ENCODE measurements at regions not wholly inside any gene's neighbourhood (a gene's known extent, or its start where the extent isn't known, plus 50 kb on each side); places are given as distances from the start of the nearest gene placed in this dataset.

DNA sequence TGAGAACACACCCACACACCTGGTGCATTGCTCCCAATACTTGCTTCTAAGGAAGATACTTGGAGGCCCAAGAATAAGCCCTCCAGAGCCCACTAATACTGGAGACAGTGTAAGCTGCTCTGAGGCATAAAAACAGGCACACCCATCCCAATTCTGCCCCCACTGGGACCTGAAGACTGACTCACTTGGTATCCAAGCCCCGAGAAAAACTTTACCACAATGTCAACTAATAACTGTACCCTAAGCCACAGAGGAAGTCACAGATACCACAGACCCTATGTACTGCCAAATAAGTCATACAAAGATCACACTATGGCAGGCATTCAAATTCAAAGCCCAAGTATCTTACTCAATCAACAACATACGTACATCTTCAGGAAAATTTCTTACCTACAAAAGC is 398.2 kb upstream of the SPANXN1 start (continued):
- TF ChIP-seq, protein P1, sequence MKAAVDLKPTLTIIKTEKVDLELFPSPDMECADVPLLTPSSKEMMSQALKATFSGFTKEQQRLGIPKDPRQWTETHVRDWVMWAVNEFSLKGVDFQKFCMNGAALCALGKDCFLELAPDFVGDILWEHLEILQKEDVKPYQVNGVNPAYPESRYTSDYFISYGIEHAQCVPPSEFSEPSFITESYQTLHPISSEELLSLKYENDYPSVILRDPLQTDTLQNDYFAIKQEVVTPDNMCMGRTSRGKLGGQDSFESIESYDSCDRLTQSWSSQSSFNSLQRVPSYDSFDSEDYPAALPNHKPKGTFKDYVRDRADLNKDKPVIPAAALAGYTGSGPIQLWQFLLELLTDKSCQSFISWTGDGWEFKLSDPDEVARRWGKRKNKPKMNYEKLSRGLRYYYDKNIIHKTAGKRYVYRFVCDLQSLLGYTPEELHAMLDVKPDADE (IDR thresholded peaks at IDR 0.05): no peak
- TF ChIP-seq, protein P2, sequence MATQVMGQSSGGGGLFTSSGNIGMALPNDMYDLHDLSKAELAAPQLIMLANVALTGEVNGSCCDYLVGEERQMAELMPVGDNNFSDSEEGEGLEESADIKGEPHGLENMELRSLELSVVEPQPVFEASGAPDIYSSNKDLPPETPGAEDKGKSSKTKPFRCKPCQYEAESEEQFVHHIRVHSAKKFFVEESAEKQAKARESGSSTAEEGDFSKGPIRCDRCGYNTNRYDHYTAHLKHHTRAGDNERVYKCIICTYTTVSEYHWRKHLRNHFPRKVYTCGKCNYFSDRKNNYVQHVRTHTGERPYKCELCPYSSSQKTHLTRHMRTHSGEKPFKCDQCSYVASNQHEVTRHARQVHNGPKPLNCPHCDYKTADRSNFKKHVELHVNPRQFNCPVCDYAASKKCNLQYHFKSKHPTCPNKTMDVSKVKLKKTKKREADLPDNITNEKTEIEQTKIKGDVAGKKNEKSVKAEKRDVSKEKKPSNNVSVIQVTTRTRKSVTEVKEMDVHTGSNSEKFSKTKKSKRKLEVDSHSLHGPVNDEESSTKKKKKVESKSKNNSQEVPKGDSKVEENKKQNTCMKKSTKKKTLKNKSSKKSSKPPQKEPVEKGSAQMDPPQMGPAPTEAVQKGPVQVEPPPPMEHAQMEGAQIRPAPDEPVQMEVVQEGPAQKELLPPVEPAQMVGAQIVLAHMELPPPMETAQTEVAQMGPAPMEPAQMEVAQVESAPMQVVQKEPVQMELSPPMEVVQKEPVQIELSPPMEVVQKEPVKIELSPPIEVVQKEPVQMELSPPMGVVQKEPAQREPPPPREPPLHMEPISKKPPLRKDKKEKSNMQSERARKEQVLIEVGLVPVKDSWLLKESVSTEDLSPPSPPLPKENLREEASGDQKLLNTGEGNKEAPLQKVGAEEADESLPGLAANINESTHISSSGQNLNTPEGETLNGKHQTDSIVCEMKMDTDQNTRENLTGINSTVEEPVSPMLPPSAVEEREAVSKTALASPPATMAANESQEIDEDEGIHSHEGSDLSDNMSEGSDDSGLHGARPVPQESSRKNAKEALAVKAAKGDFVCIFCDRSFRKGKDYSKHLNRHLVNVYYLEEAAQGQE (IDR thresholded peaks at IDR 0.05; ENCODE audit: unreplicated experiment): no peak
- TF ChIP-seq EZH2 (IDR thresholded peaks at IDR 0.05; ENCODE audit: low read depth, unreplicated experiment): no peak

DNA sequence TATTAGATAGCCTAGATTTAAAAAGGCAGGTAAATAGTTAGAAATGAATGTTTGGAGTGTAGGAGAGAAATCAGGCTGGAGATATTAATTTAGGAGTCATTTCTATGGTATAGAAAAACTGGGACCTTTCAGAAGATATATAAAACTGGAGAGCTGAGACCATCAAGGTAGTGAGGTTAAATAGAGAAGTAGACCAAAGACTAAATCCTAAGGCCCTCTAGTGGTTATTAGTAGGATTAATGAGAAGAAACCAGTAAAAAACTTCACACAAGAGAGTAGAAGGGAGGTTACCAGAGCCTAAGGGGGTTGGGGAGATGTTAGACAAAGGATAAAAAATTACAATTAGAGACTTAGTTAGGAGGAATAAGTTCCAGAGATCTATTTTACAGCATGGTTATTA is 351.0 kb upstream of the SPANXN1 start:
- H3K27me3 Mint-ChIP-seq (ENCODE audit: insufficient read depth, low read depth, poor library complexity): peaks cover 2% of the 10 kb centered on the region
- no peaks in the 10 kb centered on the region for H3K4me1 Mint-ChIP-seq
- peaks cover 11% of the 10 kb centered on the region; the same call in 1 of the 3 replicates for H3K36me3 Mint-ChIP-seq (ENCODE audit: low read depth)
- no peak for DNase-seq (ENCODE audit: low spot score)
- H4K20me1 ChIP-seq (replicated peaks; ENCODE audit: insufficient read depth): no peaks in the 10 kb centered on the region
- no peaks in the 10 kb centered on the region for H3K36me3 ChIP-seq (ENCODE audit: insufficient read depth)
- H3K9me2 ChIP-seq (ENCODE audit: insufficient read depth): no peaks in the 10 kb centered on the region
- H3F3A ChIP-seq (replicated peaks; ENCODE audit: low read depth): no peaks in the 10 kb centered on the region
- TF ChIP-seq EZH2 (IDR thresholded peaks at IDR 0.05; ENCODE audit: low read depth, unreplicated experiment) (no peak), JUNB (IDR thresholded peaks at IDR 0.05; ENCODE audit: unreplicated experiment) (no peak), EZH2phosphoT487 (IDR thresholded peaks at IDR 0.05; ENCODE audit: unreplicated experiment) (no peak), ZNF331 (CRISPR knock-in tag; IDR thresholded peaks at IDR 0.05; ENCODE audit: low read depth) (no peak), NANOG (IDR thresholded peaks at IDR 0.05; ENCODE audit: borderline replicate concordance) (no peak), STAT1 (IDR thresholded peaks at IDR 0.05; ENCODE audit: unreplicated experiment) (no peak)
- TF ChIP-seq, protein P3, sequence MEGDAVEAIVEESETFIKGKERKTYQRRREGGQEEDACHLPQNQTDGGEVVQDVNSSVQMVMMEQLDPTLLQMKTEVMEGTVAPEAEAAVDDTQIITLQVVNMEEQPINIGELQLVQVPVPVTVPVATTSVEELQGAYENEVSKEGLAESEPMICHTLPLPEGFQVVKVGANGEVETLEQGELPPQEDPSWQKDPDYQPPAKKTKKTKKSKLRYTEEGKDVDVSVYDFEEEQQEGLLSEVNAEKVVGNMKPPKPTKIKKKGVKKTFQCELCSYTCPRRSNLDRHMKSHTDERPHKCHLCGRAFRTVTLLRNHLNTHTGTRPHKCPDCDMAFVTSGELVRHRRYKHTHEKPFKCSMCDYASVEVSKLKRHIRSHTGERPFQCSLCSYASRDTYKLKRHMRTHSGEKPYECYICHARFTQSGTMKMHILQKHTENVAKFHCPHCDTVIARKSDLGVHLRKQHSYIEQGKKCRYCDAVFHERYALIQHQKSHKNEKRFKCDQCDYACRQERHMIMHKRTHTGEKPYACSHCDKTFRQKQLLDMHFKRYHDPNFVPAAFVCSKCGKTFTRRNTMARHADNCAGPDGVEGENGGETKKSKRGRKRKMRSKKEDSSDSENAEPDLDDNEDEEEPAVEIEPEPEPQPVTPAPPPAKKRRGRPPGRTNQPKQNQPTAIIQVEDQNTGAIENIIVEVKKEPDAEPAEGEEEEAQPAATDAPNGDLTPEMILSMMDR (conservative IDR thresholded peaks at IDR 0.05; ENCODE audit: low read depth in 2 of 2): no peak
- TF ChIP-seq, protein P1 (IDR thresholded peaks at IDR 0.05): no peak
- H3K9me3 Mint-ChIP-seq: peaks cover 72% of the 10 kb centered on the region
- H3K4me1 ChIP-seq (ENCODE audit: insufficient read depth): no peaks in the 10 kb centered on the region
- H3K4me2 ChIP-seq: no peak overlapping the region
- H3K27ac ChIP-seq (ENCODE audit: low read depth): no peak overlapping the region
- H3K79me2 ChIP-seq (replicated peaks; ENCODE audit: insufficient read depth): no peaks in the 10 kb centered on the region
- no peak overlapping the region for H2AFZ ChIP-seq
- ATAC-seq: no peak
- no peaks in the 10 kb centered on the region for H3K27me3 ChIP-seq (ENCODE audit: insufficient read depth)
- no peak overlapping the region for H3K4me3 ChIP-seq
- no peak overlapping the region for H3K4me3 Mint-ChIP-seq
- H3K27ac Mint-ChIP-seq: no peak overlapping the region
